ENCODE measurements at regions not wholly inside any gene's neighbourhood (a gene's known extent, or its start where the extent isn't known, plus 50 kb on each side); places are given as distances from the start of the nearest gene placed in this dataset.

GRCh38 chr2:15766911-15767597, 173.3 kb upstream of the MYCN start:
- DNase-seq, result no peak

DNA sequence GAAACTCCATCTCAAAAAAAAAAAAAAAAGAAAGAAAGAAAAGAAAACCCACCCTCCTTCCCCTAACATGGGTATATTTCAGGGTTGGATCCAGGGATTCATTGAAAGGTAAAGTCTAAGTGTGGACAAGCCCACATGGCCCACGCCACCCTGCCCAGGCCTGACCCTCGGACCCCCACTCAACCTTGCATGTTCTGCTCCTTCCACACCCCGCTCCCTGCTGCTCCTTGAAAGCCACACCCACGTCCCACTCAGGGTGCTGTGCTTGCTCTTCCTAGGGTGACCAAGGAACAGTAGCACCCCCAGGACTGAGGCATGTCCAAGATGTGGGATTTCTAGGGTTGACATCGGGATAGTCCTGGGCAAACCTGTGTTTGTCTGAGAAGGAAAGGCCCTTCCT, 172.7 kb upstream of the MYCN start:
- no peak for DNase-seq

DNA sequence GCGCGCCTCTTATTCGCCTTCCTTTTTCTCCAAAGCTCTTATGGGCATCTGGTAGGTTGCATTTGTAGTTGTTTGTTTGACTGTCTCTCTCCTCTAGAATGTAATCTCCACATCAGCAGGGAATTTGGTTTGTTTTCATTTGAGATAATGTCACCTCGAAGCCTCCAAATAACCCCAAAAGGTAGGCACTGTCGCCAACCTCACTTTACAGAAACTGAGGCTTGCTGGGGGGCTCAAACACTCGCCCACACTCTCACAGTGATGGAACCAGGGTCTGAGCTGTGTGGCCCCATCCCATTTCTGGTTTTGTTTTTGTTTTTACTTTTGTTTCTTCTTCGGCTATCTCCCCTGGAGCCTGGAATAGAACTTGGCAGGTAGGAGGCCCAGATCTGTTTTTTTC, 172.2 kb upstream of the MYCN start:
- no peak for DNase-seq

DNA sequence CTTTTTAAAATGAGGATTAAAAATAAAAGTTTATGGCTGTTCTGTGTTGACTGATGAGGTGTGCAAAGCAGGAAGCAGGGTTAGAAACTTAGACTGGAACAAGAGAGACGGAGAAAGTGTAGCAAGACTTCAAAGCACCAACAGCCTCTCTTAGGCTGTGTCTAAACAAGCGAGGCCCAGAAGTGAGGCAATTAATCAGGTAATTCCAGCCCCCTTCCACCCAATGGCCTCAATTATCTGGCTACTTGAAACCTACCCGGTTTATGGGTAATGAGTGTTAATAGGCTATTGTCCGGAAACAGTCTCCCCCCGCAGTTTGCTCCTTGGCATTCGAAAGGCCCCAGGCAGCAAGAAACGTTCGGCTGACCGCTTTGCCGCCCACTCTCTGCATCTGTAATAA, 171.7 kb upstream of the MYCN start:
- DNase-seq, result no peak

- no peak for DNase-seq
Observed at GRCh38 chr2:15769235-15769634, 171.1 kb upstream of the MYCN start.

DNA sequence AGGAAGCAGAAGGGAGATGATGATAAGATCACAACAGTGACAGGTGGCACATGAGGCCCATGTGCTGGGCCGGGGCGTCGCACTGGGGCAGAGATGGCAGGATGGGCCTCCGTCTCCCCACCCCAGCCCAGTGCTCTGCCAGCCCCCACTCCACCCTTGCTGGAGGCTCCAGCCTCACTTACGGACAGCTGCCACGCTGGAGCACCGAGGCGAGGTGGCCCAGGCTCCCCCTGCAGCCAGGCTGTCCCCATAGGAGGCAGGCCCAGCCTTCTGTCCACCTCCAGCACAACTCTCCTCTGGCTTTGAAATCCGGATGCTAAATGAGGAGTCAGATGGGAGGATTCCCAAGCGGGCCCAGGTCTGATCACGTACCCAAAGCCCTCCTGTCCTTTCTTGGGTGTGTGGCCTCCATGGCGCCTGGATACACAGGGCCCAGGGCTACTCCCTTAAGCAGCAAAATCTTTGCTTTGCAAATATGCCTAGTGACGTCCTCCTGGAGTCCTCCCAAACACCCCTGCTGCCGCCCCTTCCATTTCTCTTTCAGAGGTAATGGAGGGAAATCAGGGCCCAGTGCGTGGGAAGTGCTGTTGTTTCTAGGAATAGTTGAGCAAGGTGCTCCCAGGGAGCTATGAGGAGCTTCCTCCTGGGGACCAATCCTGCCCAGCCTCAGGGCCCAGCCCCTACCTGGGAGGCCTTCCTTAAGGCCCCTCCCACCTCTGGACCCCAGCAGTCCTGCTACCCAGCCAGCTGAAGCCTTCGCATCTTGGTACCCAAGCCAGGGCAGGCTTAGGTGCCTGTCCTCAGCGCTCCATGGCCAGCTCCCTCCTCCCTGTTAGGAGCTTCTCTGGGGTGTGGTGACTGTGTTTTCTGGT, 170.4 kb upstream of the MYCN start:
- no peak for DNase-seq

- no peak for DNase-seq
Observed at GRCh38 chr2:15770606-15771005, 169.7 kb upstream of the MYCN start.

DNA sequence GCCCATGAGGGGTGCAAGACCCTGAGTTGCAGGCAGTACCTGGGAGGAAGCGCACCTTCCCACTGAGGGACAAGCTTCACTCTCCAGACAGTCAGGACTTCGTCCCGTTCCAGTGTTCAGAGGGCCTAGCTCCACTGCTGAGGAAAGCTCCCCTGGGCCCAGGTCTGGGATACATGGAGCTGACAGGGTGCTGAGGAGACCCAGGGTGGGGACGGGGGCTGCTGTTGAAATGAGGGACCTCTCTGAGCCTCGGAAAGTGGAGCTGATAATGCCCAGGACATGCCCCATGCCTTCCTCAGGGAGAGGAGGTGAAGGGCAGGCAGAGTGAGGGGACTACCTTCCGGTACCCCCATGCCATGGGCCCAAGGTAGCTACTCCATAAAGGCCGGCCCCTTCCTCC, 169.2 kb upstream of the MYCN start:
- DNase-seq, result no peak

DNA sequence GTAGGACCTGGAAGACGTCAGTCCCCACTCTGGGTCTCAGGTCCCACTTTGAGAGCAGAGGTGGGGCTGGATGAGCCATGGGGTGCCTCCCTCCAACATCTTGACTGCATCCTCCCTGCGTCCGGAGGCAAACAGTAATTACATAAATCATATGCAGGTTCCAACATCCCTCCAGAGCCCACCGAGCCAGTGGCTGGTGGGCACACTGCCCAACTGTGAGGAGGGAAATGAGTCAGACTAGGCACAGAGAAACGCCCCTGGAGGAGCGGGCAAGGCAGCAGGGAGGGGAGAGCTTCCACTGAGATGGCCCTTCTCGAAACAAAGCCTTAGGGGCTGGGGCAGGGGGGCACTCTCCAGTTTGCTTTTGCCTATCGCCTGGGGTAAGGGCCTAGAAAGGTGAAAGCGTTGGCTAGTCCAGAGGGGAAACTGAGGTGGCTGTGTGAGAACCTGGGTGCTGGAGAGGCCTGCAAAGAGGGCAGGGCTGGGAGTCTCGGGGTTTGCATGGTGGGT, 168.2 kb upstream of the MYCN start:
- no peak for DNase-seq

GRCh38 chr2:15772681-15773080, 167.7 kb upstream of the MYCN start:
- no peak for DNase-seq

GRCh38 chr2:15773204-15773603, 167.1 kb upstream of the MYCN start:
- DNase-seq, result no peak

DNA sequence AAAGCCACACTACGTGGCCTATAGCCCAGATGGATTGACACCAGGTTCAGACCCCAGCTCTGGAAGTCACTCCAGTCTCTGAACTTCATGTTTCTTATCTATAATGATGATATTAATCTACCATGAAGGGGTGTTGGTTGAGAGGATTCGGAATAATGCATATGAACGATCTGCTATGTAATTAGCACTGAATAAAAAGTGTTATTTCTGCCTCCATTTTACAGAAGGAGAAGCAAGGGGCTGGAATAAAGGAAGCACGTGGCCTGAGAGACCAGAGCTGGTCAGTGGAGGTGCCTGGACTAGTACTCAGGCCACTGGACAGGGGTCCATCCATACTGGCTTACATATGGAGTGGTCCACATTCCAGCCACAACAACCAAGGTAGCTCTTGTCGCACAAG, 166.5 kb upstream of the MYCN start:
- no peak for DNase-seq

GRCh38 chr2:15775753-15776628, 164.4 kb upstream of the MYCN start:
- no peak for DNase-seq

GRCh38 chr2:15776629-15776919, 163.8 kb upstream of the MYCN start:
- DNase-seq, result no peak

- DNase-seq, result no peak
Observed at GRCh38 chr2:15776992-15777702, 163.2 kb upstream of the MYCN start.

DNA sequence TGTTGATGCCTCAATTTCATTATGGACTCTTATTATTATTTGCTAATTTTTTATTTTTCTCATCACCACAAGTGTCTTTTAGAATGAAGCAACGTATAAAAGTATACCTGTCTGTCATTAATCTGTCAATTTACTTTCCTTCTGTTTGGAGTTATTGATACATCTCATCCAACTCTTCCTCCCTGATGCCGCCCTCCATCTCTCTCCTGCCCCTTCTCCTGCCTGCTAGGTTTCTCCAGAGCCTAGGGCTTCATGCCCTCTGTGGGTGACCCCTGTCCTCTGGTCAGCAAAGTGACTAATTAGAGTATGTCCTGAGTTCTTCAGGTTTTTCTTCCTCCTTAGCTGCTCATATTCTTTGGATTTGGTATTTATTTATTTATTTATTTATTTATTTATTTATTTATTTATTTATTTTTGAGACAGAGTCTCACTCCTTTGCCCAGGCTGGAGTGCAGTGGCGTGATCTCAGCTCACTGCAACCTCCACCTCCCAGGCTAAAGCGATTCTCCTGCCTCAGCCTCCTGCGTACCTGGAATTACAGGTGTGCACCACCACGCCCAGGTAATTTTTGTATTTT, 162.5 kb upstream of the MYCN start:
- DNase-seq, result no peak

- DNase-seq, result no peak
Observed at GRCh38 chr2:15778529-15779219, 161.7 kb upstream of the MYCN start.

DNA sequence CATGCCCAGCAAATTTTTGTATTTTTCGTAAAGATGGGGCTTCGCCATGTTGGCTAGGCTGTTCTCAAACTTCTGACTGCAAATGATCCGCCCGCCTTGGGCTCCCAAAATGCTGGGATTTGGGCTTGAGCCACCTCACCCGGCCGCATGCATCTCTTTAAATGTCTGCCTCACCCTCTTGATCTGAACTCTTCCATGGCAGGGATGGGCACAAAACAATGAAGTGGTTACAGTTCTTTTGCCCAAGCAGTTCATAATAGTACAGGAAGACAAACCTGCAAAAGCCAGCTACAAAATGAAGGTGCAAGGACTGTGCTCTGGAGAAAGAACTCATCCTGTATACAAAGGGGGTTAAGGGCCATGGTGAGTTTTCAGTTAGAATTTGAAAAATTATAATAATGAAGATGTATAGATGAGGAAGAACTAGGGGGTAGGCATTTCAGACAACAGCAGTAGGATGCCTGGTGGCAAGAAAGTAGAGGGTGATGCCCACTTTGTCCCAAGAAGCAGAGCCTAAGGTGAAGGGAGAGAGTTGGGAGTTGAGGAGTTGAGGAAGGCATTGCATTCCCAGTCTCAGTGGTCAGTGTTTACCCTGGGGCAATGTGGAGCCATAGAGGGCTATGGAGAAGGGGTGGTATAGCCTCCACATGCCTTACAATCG, 160.8 kb upstream of the MYCN start:
- no peak for DNase-seq

DNA sequence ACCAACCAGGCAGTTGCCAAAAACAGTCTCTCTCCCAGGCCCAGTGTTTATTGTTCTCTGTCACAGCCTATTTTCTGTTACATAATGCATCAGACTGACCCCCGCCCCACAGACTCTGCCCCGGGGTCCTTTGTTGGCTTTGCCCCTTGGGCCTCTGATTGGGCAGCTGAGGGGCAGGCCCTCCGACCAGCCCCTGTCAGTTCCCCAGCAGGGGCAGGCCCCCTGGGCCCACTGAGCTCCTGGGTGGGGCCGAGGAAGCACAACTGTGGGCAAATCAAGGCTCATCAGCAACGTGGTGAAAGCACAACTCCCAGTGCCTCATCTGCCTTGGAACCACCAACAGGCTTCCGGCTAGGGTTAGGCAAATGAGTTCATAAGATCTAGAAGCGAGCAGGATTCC, 160.1 kb upstream of the MYCN start:
- DNase-seq, result no peak

DNA sequence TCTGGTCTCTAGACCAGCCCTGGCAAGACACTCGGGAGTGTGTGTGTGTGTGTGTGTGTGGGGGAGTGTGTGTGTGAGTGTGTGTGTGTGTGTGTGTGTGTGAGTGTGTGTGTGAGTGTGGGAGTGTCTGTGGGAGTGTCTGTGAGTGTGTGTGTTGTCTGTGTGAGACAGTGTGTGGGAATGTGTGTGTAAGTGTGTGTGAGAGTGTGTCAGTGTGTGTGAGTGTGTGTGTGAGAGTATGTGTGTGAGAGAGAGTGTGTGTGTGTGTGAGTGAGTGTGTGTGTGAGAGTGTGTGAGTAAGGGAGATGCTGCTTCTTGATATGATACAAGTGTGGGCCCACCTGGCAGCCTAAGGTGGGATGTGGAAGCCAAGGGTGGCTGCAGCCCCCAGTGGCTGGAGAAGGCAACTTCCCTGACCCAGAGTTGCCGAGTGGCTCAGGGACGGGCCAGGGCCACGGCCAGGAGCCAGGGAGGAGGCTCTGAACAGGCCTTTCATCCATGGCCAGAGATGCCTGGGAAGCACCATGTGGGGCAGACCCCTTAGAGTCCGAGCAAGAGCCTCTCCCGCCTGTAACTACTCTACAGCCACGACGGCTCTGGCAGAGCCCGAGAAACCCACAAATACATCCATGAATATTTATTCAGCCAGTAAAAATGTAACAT, 159.3 kb upstream of the MYCN start:
- no peak for DNase-seq
